ENCODE measurements at regions not wholly inside any gene's neighbourhood (a gene's known extent, or its start where the extent isn't known, plus 50 kb on each side); places are given as distances from the start of the nearest gene placed in this dataset.

- TF ChIP-seq POLR2A (IDR thresholded peaks at IDR 0.05; ENCODE audit: low read length), result no peak
- no peak for TF ChIP-seq EP300 (IDR thresholded peaks at IDR 0.05)
- no peak for TF ChIP-seq PHF8 (IDR thresholded peaks at IDR 0.05; ENCODE audit: borderline replicate concordance, low read depth)
- TF ChIP-seq HDAC2 (IDR thresholded peaks at IDR 0.05), result no peak
- no peak for TF ChIP-seq HOXB13 (CRISPR knock-in tag; IDR thresholded peaks at IDR 0.05; ENCODE audit: low read depth)
- TF ChIP-seq, protein P1, sequence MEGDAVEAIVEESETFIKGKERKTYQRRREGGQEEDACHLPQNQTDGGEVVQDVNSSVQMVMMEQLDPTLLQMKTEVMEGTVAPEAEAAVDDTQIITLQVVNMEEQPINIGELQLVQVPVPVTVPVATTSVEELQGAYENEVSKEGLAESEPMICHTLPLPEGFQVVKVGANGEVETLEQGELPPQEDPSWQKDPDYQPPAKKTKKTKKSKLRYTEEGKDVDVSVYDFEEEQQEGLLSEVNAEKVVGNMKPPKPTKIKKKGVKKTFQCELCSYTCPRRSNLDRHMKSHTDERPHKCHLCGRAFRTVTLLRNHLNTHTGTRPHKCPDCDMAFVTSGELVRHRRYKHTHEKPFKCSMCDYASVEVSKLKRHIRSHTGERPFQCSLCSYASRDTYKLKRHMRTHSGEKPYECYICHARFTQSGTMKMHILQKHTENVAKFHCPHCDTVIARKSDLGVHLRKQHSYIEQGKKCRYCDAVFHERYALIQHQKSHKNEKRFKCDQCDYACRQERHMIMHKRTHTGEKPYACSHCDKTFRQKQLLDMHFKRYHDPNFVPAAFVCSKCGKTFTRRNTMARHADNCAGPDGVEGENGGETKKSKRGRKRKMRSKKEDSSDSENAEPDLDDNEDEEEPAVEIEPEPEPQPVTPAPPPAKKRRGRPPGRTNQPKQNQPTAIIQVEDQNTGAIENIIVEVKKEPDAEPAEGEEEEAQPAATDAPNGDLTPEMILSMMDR (IDR thresholded peaks at IDR 0.05), result no peak
- no peak for TF ChIP-seq E2F6 (IDR thresholded peaks at IDR 0.05; ENCODE audit: borderline replicate concordance, low read depth)
- no peak for TF ChIP-seq NPAS2 (CRISPR knock-in tag; IDR thresholded peaks at IDR 0.05; ENCODE audit: borderline replicate concordance)
- no peak for TF ChIP-seq HES2 (IDR thresholded peaks at IDR 0.05)
- no peak for TF ChIP-seq POLR2AphosphoS2 (conservative IDR thresholded peaks at IDR 0.05; ENCODE audit: low read length)
- TF ChIP-seq CHD4 (IDR thresholded peaks at IDR 0.05; ENCODE audit: borderline replicate concordance), result no peak
- TF ChIP-seq CEBPB (IDR thresholded peaks at IDR 0.05), result no peak
- no peak for TF ChIP-seq MAFK (IDR thresholded peaks at IDR 0.05; ENCODE audit: partially characterized antibody)
These were observed 2005.7 kb downstream of the MRPL39 start for GRCh38 chr21:23601549-23601948.

All from A549 (cell line).